GM21529 (cell line): ENCODE measurements at regions not wholly inside any gene's neighbourhood (a gene's known extent, or its start where the extent isn't known, plus 50 kb on each side); places are given as distances from the start of the nearest gene placed in this dataset.
"Not testable (repeated sequence)": the region's sequence is repeated elsewhere in the genome, so short reads cannot be mapped to it uniquely, and the experiment has no call there.

Source experiments
- ATAC-seq: cut with Tn5 transposase; IDR thresholded peaks from one replicate; pipeline ENCODE4 v1.9.1; 2021; ENCODE audit not compliant: unreplicated experiment

- ATAC-seq = no peak
These were observed 99.8 kb downstream of the ESM1 start for GRCh38 chr5:54885636-54886035.

DNA sequence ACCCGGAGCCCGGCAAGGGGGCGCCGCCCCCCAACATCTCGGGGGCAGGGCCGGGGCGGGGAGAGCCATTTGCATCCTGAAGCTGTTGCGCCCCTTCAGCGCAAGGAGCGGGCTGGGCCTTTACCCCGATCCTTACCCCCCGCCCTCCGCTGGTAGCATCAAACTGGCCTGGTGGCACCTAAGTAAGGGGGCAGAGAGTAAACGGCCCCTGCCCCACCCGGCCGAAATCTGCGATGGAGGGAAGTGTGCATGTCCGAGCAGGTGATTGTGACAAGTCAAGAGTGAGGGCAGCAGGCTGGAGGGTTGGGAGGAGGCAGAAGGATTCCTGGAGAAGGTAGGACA, 101.2 kb downstream of the ESM1 start:
- no peak for ATAC-seq

- no peak for ATAC-seq
These were observed 101.8 kb downstream of the ESM1 start for GRCh38 chr5:54883374-54884194.

DNA sequence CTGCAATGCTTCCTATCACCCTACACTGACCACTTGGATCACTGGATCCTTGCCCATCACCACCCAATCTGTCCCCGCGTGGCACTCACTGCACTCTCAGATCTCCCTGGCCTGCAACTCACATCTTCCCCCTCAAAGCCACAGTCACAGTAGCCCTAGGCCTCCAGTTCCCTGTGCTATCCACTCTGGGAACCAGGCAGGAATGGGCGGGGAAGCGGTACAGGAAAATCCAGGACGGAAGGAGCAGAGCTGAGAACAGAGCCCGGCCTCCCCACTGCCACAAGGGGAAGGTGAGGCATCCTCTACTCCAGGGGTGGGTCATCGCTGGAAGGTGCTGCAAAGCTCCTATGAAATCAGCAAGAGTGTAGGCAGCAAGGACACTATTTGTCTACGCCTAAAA, 102.6 kb downstream of the ESM1 start:
- no peak for ATAC-seq

DNA sequence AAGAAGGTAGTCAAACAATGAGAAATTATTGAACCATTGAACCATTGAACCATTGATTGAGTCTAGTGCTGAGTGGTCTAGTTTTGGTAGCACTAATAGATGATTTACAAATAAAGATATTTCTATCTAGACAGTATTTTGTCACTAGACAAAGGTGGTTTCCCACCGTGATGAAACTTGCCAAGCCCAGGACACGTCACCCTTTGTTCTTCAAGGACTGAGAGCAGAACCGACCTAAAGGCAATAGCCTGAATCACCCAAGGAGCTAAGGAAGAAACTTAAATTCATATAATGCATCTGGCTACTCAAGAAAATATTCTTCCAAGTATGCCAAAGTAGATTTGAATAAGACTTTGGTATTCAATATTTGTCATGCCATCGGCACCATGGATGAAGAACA, 103.3 kb downstream of the ESM1 start:
- no peak for ATAC-seq

DNA sequence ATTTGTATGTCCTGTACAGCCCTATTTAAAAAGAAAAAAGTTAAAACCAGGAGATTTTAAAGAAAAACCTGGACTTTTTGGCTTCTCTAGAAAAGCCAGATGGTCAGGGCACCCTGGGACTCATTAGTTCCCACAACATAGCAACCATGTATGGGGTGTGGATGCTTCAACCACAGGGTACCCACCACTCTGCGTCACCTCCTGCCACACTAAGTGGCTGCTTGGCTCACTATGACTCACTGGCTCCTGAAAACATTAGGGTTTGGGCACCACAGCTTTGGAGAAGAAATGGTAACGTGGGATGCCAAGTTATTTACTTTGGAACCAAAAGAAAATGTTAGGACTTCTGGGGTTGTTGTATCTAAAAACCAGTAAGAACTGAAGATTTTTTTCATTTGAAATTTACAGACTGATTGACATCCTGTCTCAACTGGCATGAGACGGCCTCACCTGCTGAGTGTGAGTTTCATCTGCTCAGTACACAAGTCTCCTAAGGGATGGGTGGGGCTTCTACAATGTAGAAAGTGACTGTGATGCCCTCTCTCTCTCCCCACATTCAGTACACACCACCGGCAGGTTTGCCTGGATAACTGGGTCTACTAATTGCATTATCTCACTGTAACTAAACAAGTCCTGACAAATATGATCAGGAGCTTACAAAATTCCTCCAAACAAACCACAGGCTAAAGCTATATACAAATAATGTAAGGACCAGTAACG, 103.9 kb downstream of the ESM1 start:
- ATAC-seq = no peak

DNA sequence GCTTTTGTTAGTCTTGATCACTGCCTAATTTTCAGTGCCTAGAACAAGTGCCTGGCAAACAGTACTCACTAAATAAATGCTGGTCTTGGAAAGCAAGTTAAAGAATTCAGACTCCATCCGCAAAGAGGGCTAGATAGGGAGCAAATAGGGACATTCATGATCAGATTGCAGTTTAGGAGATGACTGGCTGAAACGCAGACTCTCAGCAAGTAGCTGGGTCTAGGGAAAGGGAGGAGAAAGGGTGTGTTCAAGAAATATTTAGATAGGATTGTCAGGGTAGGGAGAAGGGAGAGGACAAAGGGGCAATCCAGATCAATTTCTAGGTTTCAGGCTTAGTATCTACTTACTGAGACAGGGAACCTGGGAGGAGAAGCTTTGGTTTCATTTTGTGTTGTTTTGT, 108.4 kb downstream of the ESM1 start:
- no peak for ATAC-seq

DNA sequence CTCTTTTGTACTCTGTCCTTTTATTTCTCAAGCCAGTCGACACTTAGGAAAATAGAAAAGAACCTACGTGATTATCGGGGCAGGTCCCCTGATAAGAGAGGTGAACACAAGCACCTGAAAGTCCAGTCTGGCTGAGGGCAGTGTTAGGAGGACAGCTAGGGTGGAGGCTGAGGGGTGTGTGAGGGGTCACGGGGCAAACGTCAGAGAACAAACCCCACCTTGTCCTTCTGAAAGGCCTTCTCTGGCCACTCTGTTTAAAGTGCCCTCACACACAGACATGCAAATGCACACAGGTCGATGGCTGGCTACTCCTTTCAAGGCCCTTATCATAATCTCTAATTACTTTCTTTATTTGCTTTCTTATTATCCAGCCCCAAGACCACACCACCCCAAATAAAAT, 108.8 kb downstream of the ESM1 start:
- ATAC-seq = no peak

- ATAC-seq = no peak
These were observed 110.9 kb downstream of the ESM1 start for GRCh38 chr5:54874337-54875021.

DNA sequence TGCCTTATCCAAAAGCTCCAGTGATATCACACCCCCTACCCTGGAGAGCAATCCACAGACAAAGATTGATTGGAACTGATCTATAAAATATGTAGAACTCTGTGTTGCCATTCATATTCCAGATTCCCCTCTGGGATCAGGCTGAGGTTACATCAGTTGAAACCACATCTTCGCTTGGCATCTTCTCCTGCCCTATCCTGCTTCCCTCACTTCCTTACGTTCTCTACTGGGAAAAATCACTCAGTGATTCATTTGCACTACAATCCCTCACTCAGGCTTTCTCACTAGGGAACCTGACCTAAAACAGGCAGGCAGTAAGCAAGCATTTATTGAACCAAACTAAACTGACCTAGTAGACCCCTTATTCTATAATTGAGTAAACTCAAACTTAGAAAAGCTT, 111.7 kb downstream of the ESM1 start:
- ATAC-seq = no peak

DNA sequence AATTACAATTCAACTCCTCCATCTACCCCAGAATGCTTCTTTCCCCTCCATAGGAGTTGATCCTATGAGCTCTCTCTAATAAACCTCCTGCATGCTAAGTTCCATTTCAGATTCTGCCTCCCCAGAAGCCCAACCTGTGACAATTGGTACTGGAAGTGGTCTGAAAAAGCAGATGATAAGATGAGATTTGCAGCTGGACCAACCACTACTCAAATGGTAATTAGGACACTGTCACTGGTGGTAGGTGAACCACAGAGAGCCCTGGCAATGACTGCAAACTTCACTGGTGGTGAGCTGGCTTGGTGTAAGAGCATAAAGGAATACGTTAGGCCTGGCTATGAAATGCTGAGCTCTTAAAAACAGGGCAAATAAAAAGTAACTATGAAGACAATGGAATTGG, 112.6 kb downstream of the ESM1 start:
- no peak for ATAC-seq

GRCh38 chr5:54870271-54870670, 115.1 kb downstream of the ESM1 start:
- no peak for ATAC-seq

DNA sequence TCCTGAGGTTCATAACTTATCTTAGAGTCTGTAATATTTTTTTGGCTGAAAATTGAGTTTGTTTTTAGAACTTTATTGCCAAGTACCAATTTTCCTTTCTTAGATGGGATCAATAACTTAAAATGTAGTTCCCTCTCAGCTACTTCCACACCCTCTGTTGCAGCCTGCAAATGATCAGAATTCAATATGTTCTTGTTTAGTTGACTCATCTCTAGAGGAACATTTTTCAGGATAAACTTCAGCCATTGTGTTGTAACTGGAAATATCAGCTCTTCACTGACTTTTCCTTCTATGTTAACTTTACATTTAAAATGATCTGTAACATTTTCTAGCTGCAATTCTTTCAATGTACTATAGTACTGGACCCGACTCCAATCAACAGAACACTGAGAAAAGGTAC, 115.7 kb downstream of the ESM1 start:
- no peak for ATAC-seq

GRCh38 chr5:54868511-54869483, 116.6 kb downstream of the ESM1 start:
- ATAC-seq = no peak

DNA sequence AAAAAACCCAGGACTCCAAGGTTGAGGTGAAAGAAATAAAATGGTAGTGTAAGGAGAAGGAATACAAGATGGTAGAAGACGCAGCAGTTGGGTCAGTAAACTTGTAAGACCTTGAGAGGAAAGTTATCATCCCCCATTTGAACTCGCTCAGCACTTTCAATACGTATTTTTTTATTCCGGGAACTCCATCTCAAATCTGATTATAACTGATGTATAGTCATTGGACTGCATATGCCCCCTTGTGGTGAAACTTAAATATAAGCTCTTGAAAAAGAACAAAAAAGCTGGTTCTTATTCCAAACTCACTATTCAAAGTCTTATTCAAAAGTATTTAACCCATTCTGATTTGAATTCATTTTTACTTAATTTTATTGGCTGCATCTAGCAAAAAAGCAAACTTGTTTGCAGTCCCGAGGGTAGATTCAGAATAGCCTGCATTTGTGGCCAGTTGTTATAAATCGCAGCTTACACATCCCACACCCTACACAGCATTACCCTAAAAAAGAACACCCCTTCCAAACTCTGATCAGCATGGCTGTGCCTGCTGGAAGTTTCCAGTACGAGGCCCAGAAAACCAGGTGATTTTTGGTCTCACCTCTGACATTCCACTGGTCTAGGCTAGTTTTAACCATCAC, 118.0 kb downstream of the ESM1 start:
- no peak for ATAC-seq

- not testable (repeated sequence) for ATAC-seq
These were observed 120.4 kb downstream of the ESM1 start for GRCh38 chr5:54864911-54865515.

DNA sequence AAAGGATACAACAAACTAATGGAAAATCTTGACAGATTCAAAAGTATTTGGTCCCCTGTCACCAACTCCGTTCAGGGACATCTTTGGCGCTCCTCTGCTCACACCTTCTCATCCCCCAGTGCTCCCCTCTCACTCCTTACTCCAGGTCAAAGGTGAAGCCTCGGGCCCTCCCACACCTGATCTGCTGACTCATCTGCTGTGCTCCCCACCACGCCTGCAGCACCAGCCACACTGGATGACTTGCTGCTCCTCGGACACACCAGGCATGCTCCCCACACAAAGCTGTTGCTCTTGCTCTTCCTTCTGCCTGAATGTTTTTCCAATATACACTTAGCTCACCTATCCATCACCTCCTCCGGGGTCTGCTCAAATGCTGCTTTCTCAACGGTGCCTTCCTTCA, 123.4 kb downstream of the ESM1 start:
- no peak for ATAC-seq

DNA sequence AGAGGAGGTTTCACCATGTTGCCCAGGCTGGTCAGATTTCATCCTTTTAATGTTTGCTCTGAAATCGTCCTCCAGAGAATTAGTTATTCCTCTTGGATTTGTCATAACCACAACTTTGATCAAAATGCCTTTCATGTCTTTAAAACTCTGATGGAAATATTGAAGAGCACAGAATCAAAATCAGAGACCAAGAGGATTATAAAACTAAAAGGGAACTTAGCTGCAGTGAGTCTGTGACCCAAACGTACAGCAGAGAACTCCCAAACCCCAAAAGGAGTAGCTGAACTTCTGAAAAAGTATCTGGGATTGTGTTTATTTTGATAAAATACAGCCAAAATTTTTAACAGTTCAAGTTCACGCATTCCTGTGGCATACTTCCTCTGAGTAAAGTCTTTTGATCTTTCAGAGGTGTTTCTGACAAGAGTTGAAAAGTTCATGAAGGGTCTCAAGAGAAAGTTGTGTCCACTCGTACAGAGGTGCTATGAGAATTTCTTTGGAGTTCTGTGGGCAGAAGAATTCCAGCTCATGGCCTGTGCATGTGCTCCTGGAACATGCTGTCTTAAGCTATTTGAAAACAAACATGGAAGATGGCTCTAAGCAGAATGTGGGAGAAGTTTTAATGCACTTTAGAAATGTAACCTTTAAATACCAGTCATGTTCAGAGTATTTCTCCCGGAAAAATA, 124.0 kb downstream of the ESM1 start:
- ATAC-seq = no peak

DNA sequence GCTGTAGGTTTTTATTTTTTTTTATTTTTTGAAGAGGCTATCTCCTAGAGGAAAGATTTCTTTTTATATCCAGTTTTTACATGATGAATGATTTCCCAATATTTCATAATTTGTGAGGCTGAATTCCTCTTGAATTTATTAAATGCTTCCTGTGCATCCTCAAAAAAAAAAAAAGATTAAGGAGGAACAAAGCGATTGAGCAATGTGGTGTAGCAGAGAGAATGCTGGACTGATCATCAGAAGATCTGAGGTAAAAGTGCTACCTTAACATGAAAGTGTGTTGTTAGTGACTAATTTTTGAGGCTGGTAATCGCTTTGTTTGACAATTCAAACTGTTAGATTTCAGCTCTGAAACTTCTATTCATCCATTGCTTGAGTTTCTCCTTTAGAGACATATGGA, 125.1 kb downstream of the ESM1 start:
- ATAC-seq = no peak
